ENCODE measurements at regions not wholly inside any gene's neighbourhood (a gene's known extent, or its start where the extent isn't known, plus 50 kb on each side); places are given as distances from the start of the nearest gene placed in this dataset.
A peak's percentile ranks its signal among the peaks of the same experiment; 100 is the strongest.

GRCh38 chr11:91133361-91133760, 910.5 kb upstream of the CHORDC1 start:
- CTCF ChIA-PET = no interaction called here
- DNase-seq (ENCODE audit: low read depth, low spot score) (peak; percentile 11), FAIRE-seq (no peak)
- H3K36me3 ChIP-seq (ENCODE audit: control insufficient read depth in 2 of 2, extremely low read depth in 1 of 2, insufficient read depth in 2 of 2, low read length in 2 of 2) = no peaks in the 10 kb centered on the region
- no peak overlapping the region for H3K9ac ChIP-seq (replicated peaks; ENCODE audit: extremely low read depth, insufficient read depth, low read length)
- H3K27me3 ChIP-seq (ENCODE audit: control insufficient read depth in 2 of 2, insufficient read depth in 2 of 2, low read length in 2 of 2) = no peaks in the 10 kb centered on the region
- no peaks in the 10 kb centered on the region for H3K9me1 ChIP-seq (replicated peaks; ENCODE audit: control insufficient read depth, extremely low read depth, insufficient read depth, low read length)
- intact Hi-C loops (cut with micrococcal nuclease) = no loop called here
- no peaks in the 10 kb centered on the region for H3K4me1 ChIP-seq (ENCODE audit: control insufficient read depth, extremely low read depth, insufficient read depth, low read length)
- no peaks in the 10 kb centered on the region for H4K20me1 ChIP-seq (replicated peaks; ENCODE audit: control insufficient read depth, extremely low read depth, insufficient read depth, low read length)
- no TSS peak for BruUV-seq (replicated peaks)
- dilution Hi-C loops (cut with MboI; ENCODE audit: extremely low pct_ligation_motif_present, low sequenced_read_pairs) = no loop called here
- no peak overlapping the region for H3K4me3 ChIP-seq (replicated peaks in 1 of 3; ENCODE audit: insufficient read depth in 1 of 3, low read depth in 1 of 3, low read length in 3 of 3)
- H3K4me2 ChIP-seq (ENCODE audit: insufficient read depth, low read length) = no peak overlapping the region
- no peak overlapping the region for H3K27ac ChIP-seq (ENCODE audit: insufficient read depth, low read depth, low read length)
- H3K79me2 ChIP-seq (ENCODE audit: control insufficient read depth, insufficient read depth, low read length) = no peaks in the 10 kb centered on the region
- TF ChIP-seq CTCF (IDR thresholded peaks at IDR 0.05; ENCODE audit: extremely low read depth in 1 of 2, insufficient read depth in 1 of 2, low read depth in 1 of 2, low read length in 2 of 2) (no peak), JUN (IDR thresholded peaks at IDR 0.05; ENCODE audit: borderline replicate concordance, insufficient read depth, insufficient read length, low read depth) (no peak), MAX (IDR thresholded peaks at IDR 0.05; ENCODE audit: insufficient read depth, insufficient read length) (no peak), GATA2 (IDR thresholded peaks at IDR 0.05; ENCODE audit: insufficient read depth, insufficient read length, low read depth, low read length) (no peak), EZH2 (IDR thresholded peaks at IDR 0.05; ENCODE audit: borderline replicate concordance, low read depth, low read length, severe bottlenecking) (no peak), FOS (IDR thresholded peaks at IDR 0.05; ENCODE audit: borderline replicate concordance, insufficient read depth, low read length) (no peak), POLR2A (IDR thresholded peaks at IDR 0.05; ENCODE audit: low read depth, low read length) (no peak), POLR2AphosphoS5 (IDR thresholded peaks at IDR 0.05; ENCODE audit: insufficient read depth, low read depth, low read length) (no peak), MYC (IDR thresholded peaks at IDR 0.05; ENCODE audit: low read depth, low read length) (no peak)
- H3K9me3 ChIP-seq (replicated peaks; ENCODE audit: control insufficient read depth, insufficient read depth, low read length) = no peaks in the 10 kb centered on the region
- H2AFZ ChIP-seq (ENCODE audit: low read depth, low read length) = no peak overlapping the region
- POLR2A ChIA-PET = no interaction called here

All from endothelial cell of umbilical vein (primary cell).